Endodermal cell (in vitro differentiated cells): ENCODE measurements at regions not wholly inside any gene's neighbourhood (a gene's known extent, or its start where the extent isn't known, plus 50 kb on each side); places are given as distances from the start of the nearest gene placed in this dataset.

Source experiments
- DNase-seq: peaks from one replicate; pipeline ENCODE4 v3.0.0-alpha.2; 2017
- H3K27ac ChIP-seq: 2 replicates; pipeline ENCODE4 v1.5.1; 2013; ENCODE audit warnings: mild to moderate bottlenecking, low read depth, low read length, moderate library complexity
- H3K27me3 ChIP-seq: 2 replicates; pipeline ENCODE4 v1.6.1; 2013; ENCODE audit warnings: mild to moderate bottlenecking, low read length, moderate library complexity; ENCODE audit not compliant: insufficient read depth, control insufficient read depth, poor library complexity, severe bottlenecking
- H3K36me3 ChIP-seq: 2 replicates; pipeline ENCODE4 v1.7.0; 2013; ENCODE audit warnings: mild to moderate bottlenecking, low read length, moderate library complexity; ENCODE audit not compliant: control insufficient read depth, insufficient read depth
- H3K4me1 ChIP-seq: one replicate; pipeline ENCODE4 v1.7.0; 2013; ENCODE audit warnings: low read length; ENCODE audit not compliant: control insufficient read depth, insufficient read depth
- H3K4me3 ChIP-seq: 2 replicates; pipeline ENCODE4 v1.5.1; 2013; ENCODE audit warnings: mild to moderate bottlenecking, low read length, moderate library complexity
- H3K9ac ChIP-seq: 2 replicates; pipeline ENCODE4 v1.6.1; 2013; ENCODE audit warnings: mild to moderate bottlenecking, low read length, moderate library complexity; ENCODE audit not compliant: poor library complexity, severe bottlenecking; ENCODE audit errors: extremely low read depth
- H3K9me3 ChIP-seq: 2 replicates; pipeline ENCODE4 v1.6.1; 2013; ENCODE audit warnings: mild to moderate bottlenecking, low read length, moderate library complexity; ENCODE audit not compliant: control insufficient read depth
- H3K27ac Mint-ChIP-seq: 2 replicates; pipeline ENCODE4 v1.8.0; 2020; ENCODE audit warnings: mixed read lengths
- H3K27me3 Mint-ChIP-seq: 2 replicates; pipeline ENCODE4 v1.8.0; 2021; ENCODE audit warnings: mild to moderate bottlenecking, mixed read lengths; ENCODE audit not compliant: insufficient read depth
- H3K36me3 Mint-ChIP-seq: 2 replicates; pipeline ENCODE4 v1.8.0; 2020; ENCODE audit warnings: low read depth, mixed read lengths
- H3K4me1 Mint-ChIP-seq: 2 replicates; pipeline ENCODE4 v1.8.0; 2020; ENCODE audit warnings: mixed read lengths
- H3K4me3 Mint-ChIP-seq: 2 replicates; pipeline ENCODE4 v1.8.0; 2020; ENCODE audit warnings: mild to moderate bottlenecking, moderate library complexity, mixed read lengths
- H3K9me3 Mint-ChIP-seq: 2 replicates; pipeline ENCODE4 v1.8.0; 2020; ENCODE audit warnings: mild to moderate bottlenecking, mixed read lengths
- WGBS, 2 experiments: methylation state at CpG; one replicate each; pipeline versions ENCODE4 v1.1.5 to v1.1.7; 2013; ENCODE audit warnings: missing lambda C conversion rate in 2 of 2, mixed read lengths in 1 of 2; ENCODE audit not compliant: insufficient coverage in 1 of 2, insufficient read length in 1 of 2; 5-methylcytosine and 5-hydroxymethylcytosine counted together
- TF ChIP-seq, protein P1 (sequence below): fragments of 200-600 bp; sonication (generic); conservative IDR thresholded peaks from 2 replicates; pipeline ENCODE4 v1.5.0; 2021; ENCODE audit warnings: antibody characterized with exemption, mild to moderate bottlenecking

DNA sequence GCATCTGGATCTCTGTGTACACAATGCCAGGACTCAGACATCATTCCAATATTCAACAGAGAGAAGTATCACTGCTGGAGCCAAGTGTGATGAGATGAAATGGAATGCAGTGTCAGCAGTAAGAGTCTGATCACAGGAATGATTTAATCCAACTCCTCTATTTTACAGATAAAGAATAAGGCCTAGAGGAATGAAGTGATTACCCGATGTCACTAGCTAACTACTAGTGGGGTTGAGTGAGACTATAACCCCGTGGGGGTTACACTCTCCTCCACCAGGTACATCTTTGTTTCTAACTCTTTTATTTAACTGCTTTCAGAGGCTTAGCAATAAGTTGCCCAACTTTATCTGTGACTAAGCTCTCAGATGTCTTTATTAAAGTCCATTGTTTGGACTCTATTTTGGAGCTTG lies 94.2 kb upstream of the FAT3 start:
- TF ChIP-seq, protein P1, sequence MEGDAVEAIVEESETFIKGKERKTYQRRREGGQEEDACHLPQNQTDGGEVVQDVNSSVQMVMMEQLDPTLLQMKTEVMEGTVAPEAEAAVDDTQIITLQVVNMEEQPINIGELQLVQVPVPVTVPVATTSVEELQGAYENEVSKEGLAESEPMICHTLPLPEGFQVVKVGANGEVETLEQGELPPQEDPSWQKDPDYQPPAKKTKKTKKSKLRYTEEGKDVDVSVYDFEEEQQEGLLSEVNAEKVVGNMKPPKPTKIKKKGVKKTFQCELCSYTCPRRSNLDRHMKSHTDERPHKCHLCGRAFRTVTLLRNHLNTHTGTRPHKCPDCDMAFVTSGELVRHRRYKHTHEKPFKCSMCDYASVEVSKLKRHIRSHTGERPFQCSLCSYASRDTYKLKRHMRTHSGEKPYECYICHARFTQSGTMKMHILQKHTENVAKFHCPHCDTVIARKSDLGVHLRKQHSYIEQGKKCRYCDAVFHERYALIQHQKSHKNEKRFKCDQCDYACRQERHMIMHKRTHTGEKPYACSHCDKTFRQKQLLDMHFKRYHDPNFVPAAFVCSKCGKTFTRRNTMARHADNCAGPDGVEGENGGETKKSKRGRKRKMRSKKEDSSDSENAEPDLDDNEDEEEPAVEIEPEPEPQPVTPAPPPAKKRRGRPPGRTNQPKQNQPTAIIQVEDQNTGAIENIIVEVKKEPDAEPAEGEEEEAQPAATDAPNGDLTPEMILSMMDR = no peak

GRCh38 chr11:92129811-92130210 lies 94.8 kb upstream of the FAT3 start:
- no peaks in the 10 kb centered on the region for H3K9me3 Mint-ChIP-seq
- H3K27me3 Mint-ChIP-seq = no peaks in the 10 kb centered on the region
- H3K9me3 ChIP-seq = no peaks in the 10 kb centered on the region
- TF ChIP-seq, protein P1 = no peak
- no peak overlapping the region for H3K27ac Mint-ChIP-seq
- no peak overlapping the region for H3K9ac ChIP-seq
- no peak overlapping the region for H3K27ac ChIP-seq
- no peak overlapping the region for H3K4me3 Mint-ChIP-seq
- no peak overlapping the region for H3K4me3 ChIP-seq
- H3K4me1 Mint-ChIP-seq = peaks cover 4% of the 10 kb centered on the region
- 79% methylated on average over 1 of the region's 1 CpG; no CpG with 5 or more reads in 1 of the 2 experiments for WGBS, 2 experiments
- DNase-seq = no peak
- no peaks in the 10 kb centered on the region for H3K36me3 Mint-ChIP-seq
- no peaks in the 10 kb centered on the region for H3K36me3 ChIP-seq
- H3K27me3 ChIP-seq = no peaks in the 10 kb centered on the region
- H3K4me1 ChIP-seq = no peaks in the 10 kb centered on the region

More for the DNA sequence above, 94.2 kb upstream of the FAT3 start:
- Histone ChIP-seq H3K9ac (no peak overlapping the region), H3K27ac (no peak overlapping the region), H3K4me3 (no peak overlapping the region), H3K36me3 (no peaks in the 10 kb centered on the region), H3K9me3 (no peaks in the 10 kb centered on the region), H3K27me3 (no peaks in the 10 kb centered on the region), H3K4me1 (no peaks in the 10 kb centered on the region)
- no peaks in the 10 kb centered on the region for H3K27me3 Mint-ChIP-seq
- no peak for DNase-seq
- H3K27ac Mint-ChIP-seq = no peak overlapping the region
- 50 to 100% methylated on average over 1 to 2 of the region's 2 CpGs for WGBS, 2 experiments
- H3K36me3 Mint-ChIP-seq = no peaks in the 10 kb centered on the region
- no peak overlapping the region for H3K4me3 Mint-ChIP-seq
- H3K9me3 Mint-ChIP-seq = no peaks in the 10 kb centered on the region
- H3K4me1 Mint-ChIP-seq = peaks cover 4% of the 10 kb centered on the region

DNA sequence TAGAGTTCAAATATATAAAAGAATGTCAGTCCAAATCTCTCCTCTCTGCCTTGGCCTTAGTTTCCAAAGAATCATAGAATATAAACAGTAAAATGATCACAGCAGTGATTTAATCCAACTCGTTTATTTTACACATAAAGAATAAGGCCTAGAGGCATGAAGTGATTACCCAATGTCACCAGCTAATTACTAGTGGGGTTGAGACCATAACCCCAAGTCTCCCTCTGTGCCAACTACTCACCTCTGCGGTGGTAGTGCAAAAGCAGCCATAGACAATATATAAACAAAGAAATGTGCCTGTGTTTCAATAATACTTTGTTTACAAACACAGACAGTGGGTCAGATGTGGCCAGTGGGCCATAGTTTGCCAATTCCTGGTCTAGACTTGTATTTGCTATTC lies 96.6 kb upstream of the FAT3 start:
- Mint-ChIP-seq H3K27me3 (no peaks in the 10 kb centered on the region), H3K27ac (no peak overlapping the region), H3K4me1 (peaks cover 8% of the 10 kb centered on the region), H3K4me3 (no peak overlapping the region), H3K36me3 (no peaks in the 10 kb centered on the region), H3K9me3 (no peaks in the 10 kb centered on the region)
- TF ChIP-seq, protein P1 = no peak
- H3K4me3 ChIP-seq = no peak overlapping the region
- 75 to 100% methylated on average over 1 to 2 of the region's 2 CpGs for WGBS, 2 experiments
- no peak overlapping the region for H3K27ac ChIP-seq
- H3K27me3 ChIP-seq = no peaks in the 10 kb centered on the region
- H3K36me3 ChIP-seq = no peaks in the 10 kb centered on the region
- H3K9me3 ChIP-seq = no peaks in the 10 kb centered on the region
- no peak for DNase-seq
- H3K9ac ChIP-seq = no peak overlapping the region
- H3K4me1 ChIP-seq = no peaks in the 10 kb centered on the region
